PFSK-1 (cell line): ENCODE measurements at regions not wholly inside any gene's neighbourhood (a gene's known extent, or its start where the extent isn't known, plus 50 kb on each side); places are given as distances from the start of the nearest gene placed in this dataset.

Experiments used
- POLR2AphosphoS5 ChIP-seq: IDR thresholded peaks from 2 replicates; pipeline ENCODE4 v1.6.1; 2012; ENCODE audit warnings: low read depth, mild to moderate bottlenecking, control low read depth, low read length, moderate library complexity
- SIN3A ChIP-seq: IDR thresholded peaks from 2 replicates; pipeline ENCODE4 v1.6.1; 2012; ENCODE audit warnings: mild to moderate bottlenecking, low read length, moderate library complexity, borderline replicate concordance; ENCODE audit not compliant: insufficient read depth
- TAF1 ChIP-seq: IDR thresholded peaks from 2 replicates; pipeline ENCODE4 v1.6.1; 2012; ENCODE audit warnings: low read length, control low read depth, borderline replicate concordance; ENCODE audit not compliant: insufficient read depth
- TF ChIP-seq, protein P1 (sequence below), 2 experiments: IDR thresholded peaks; 2 replicates each; pipeline versions ENCODE4 v1.6.1 to v1.8.0; 2011 to 2012; ENCODE audit warnings: low read depth in 2 of 2, low read length in 2 of 2, control low read depth in 1 of 2, inconsistent platforms in 1 of 2, mild to moderate bottlenecking in 1 of 2, moderate library complexity in 1 of 2; ENCODE audit not compliant: insufficient read depth in 1 of 2

DNA sequence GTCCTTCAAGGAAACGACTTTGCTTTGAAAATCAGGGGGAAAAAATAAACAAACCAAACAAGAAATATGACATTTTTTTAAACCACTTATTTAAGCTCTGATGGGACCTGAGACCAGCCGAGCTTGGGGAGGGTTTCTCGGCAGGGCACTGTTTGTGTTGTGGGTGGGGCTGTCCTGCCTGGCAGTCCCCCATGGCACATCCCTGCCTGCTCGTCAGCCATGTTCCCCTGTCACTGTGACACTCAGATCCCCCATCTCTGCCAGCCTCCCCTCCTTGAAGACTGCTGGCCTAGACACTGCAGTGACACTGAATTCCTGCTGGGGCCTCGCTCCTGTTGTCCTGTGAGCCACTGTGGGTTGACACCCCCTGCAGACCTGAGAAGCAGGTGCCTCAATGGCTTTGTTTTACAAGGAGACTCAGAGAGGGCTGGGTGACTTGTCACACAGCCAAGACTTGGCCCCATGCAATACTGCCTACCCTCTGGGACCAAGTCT lies 95.1 kb upstream of the PTPN1 start:
- TF ChIP-seq TAF1 (no peak), SIN3A (no peak), POLR2AphosphoS5 (no peak)
- TF ChIP-seq, protein P1, sequence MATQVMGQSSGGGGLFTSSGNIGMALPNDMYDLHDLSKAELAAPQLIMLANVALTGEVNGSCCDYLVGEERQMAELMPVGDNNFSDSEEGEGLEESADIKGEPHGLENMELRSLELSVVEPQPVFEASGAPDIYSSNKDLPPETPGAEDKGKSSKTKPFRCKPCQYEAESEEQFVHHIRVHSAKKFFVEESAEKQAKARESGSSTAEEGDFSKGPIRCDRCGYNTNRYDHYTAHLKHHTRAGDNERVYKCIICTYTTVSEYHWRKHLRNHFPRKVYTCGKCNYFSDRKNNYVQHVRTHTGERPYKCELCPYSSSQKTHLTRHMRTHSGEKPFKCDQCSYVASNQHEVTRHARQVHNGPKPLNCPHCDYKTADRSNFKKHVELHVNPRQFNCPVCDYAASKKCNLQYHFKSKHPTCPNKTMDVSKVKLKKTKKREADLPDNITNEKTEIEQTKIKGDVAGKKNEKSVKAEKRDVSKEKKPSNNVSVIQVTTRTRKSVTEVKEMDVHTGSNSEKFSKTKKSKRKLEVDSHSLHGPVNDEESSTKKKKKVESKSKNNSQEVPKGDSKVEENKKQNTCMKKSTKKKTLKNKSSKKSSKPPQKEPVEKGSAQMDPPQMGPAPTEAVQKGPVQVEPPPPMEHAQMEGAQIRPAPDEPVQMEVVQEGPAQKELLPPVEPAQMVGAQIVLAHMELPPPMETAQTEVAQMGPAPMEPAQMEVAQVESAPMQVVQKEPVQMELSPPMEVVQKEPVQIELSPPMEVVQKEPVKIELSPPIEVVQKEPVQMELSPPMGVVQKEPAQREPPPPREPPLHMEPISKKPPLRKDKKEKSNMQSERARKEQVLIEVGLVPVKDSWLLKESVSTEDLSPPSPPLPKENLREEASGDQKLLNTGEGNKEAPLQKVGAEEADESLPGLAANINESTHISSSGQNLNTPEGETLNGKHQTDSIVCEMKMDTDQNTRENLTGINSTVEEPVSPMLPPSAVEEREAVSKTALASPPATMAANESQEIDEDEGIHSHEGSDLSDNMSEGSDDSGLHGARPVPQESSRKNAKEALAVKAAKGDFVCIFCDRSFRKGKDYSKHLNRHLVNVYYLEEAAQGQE (IDR thresholded peaks at IDR 0.05; ENCODE audit: insufficient read depth in 1 of 2, low read depth in 2 of 2, low read length in 2 of 2) = no peak
